ENCODE measurements at regions not wholly inside any gene's neighbourhood (a gene's known extent, or its start where the extent isn't known, plus 50 kb on each side); places are given as distances from the start of the nearest gene placed in this dataset.

- no peak for DNase-seq (ENCODE audit: low read depth)
- TF ChIP-seq, protein P1, sequence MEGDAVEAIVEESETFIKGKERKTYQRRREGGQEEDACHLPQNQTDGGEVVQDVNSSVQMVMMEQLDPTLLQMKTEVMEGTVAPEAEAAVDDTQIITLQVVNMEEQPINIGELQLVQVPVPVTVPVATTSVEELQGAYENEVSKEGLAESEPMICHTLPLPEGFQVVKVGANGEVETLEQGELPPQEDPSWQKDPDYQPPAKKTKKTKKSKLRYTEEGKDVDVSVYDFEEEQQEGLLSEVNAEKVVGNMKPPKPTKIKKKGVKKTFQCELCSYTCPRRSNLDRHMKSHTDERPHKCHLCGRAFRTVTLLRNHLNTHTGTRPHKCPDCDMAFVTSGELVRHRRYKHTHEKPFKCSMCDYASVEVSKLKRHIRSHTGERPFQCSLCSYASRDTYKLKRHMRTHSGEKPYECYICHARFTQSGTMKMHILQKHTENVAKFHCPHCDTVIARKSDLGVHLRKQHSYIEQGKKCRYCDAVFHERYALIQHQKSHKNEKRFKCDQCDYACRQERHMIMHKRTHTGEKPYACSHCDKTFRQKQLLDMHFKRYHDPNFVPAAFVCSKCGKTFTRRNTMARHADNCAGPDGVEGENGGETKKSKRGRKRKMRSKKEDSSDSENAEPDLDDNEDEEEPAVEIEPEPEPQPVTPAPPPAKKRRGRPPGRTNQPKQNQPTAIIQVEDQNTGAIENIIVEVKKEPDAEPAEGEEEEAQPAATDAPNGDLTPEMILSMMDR (IDR thresholded peaks at IDR 0.05; ENCODE audit: control insufficient read depth, insufficient read depth, low read depth, low read length, missing control alignments), result no peak
- no peak overlapping the region for H3K4me3 ChIP-seq (ENCODE audit: control insufficient read depth, low read depth, low read length)
These were observed 671.7 kb downstream of the BRD1 start for GRCh38 chr22:49155770-49156580.

- no peak for DNase-seq (ENCODE audit: low read depth)
- no peak overlapping the region for H3K4me3 ChIP-seq (ENCODE audit: control insufficient read depth, low read depth, low read length)
- TF ChIP-seq, protein P1 (IDR thresholded peaks at IDR 0.05; ENCODE audit: control insufficient read depth, insufficient read depth, low read depth, low read length, missing control alignments), result no peak
These were observed 672.5 kb downstream of the BRD1 start for GRCh38 chr22:49155039-49155769.

DNA sequence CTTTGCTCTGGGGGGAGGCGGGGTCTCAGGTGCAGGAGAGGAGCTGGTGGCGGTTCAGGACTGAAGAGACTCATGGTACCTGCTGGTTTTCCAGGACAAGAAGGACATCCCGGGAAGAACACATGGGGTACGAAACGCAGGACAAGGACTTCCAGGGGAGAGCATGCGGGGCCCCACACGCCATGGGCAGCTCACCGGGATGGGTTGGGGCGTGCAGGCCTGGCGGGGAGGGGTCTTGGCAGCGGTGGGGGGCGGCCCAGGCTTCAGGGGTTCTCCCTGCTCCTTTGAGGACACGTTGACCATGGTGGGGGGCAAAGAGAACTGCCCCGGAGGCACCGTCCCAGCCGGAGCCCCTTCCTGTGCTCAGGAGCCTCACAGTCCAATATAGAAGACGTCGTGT, 673.2 kb downstream of the BRD1 start:
- TF ChIP-seq, protein P1 (IDR thresholded peaks at IDR 0.05; ENCODE audit: control insufficient read depth, insufficient read depth, low read depth, low read length, missing control alignments), result no peak
- DNase-seq (ENCODE audit: low read depth), result no peak
- H3K4me3 ChIP-seq (ENCODE audit: control insufficient read depth, low read depth, low read length), result no peak overlapping the region

DNA sequence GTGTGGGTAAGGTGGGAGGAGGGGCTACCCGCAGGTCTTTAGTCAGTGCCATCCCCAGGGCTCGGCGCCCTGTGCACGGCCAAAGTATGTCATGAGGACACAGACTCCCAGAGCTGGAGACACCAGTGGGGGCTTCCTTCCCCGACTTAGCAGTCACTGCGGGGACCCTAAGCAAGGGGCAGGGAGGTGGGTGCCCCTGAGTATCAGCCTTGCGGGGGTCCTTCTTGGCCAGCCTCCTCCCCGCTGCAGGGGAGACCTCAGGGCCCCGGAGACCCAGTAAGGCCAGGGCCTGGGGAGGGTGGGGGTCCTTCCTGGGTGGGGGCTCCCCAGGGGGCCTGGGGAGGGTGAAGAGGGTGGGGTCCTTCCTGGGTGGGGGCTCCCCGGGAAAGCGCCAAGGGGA, 673.8 kb downstream of the BRD1 start:
- no peak overlapping the region for H3K4me3 ChIP-seq (ENCODE audit: control insufficient read depth, low read depth, low read length)
- no peak for DNase-seq (ENCODE audit: low read depth)
- TF ChIP-seq, protein P1 (IDR thresholded peaks at IDR 0.05; ENCODE audit: control insufficient read depth, insufficient read depth, low read depth, low read length, missing control alignments), result no peak

- TF ChIP-seq, protein P1 (IDR thresholded peaks at IDR 0.05; ENCODE audit: control insufficient read depth, insufficient read depth, low read depth, low read length, missing control alignments), result no peak
- no peak overlapping the region for H3K4me3 ChIP-seq (ENCODE audit: control insufficient read depth, low read depth, low read length)
- DNase-seq (ENCODE audit: low read depth), result no peak
These were observed 674.5 kb downstream of the BRD1 start for GRCh38 chr22:49152939-49153770.

All from AG09309 (cell line).